Endodermal cell (in vitro differentiated cells): ENCODE measurements at regions not wholly inside any gene's neighbourhood (a gene's known extent, or its start where the extent isn't known, plus 50 kb on each side); places are given as distances from the start of the nearest gene placed in this dataset.

Source experiments
- DNase-seq: peaks from one replicate; pipeline ENCODE4 v3.0.0-alpha.2; 2017
- H3K27ac ChIP-seq: 2 replicates; pipeline ENCODE4 v1.5.1; 2013; ENCODE audit warnings: mild to moderate bottlenecking, low read depth, low read length, moderate library complexity
- H3K27me3 ChIP-seq: 2 replicates; pipeline ENCODE4 v1.6.1; 2013; ENCODE audit warnings: mild to moderate bottlenecking, low read length, moderate library complexity; ENCODE audit not compliant: insufficient read depth, control insufficient read depth, poor library complexity, severe bottlenecking
- H3K36me3 ChIP-seq: 2 replicates; pipeline ENCODE4 v1.7.0; 2013; ENCODE audit warnings: mild to moderate bottlenecking, low read length, moderate library complexity; ENCODE audit not compliant: control insufficient read depth, insufficient read depth
- H3K4me1 ChIP-seq: one replicate; pipeline ENCODE4 v1.7.0; 2013; ENCODE audit warnings: low read length; ENCODE audit not compliant: control insufficient read depth, insufficient read depth
- H3K4me3 ChIP-seq: 2 replicates; pipeline ENCODE4 v1.5.1; 2013; ENCODE audit warnings: mild to moderate bottlenecking, low read length, moderate library complexity
- H3K9ac ChIP-seq: 2 replicates; pipeline ENCODE4 v1.6.1; 2013; ENCODE audit warnings: mild to moderate bottlenecking, low read length, moderate library complexity; ENCODE audit not compliant: poor library complexity, severe bottlenecking; ENCODE audit errors: extremely low read depth
- H3K9me3 ChIP-seq: 2 replicates; pipeline ENCODE4 v1.6.1; 2013; ENCODE audit warnings: mild to moderate bottlenecking, low read length, moderate library complexity; ENCODE audit not compliant: control insufficient read depth
- H3K27ac Mint-ChIP-seq: 2 replicates; pipeline ENCODE4 v1.8.0; 2020; ENCODE audit warnings: mixed read lengths
- H3K27me3 Mint-ChIP-seq: 2 replicates; pipeline ENCODE4 v1.8.0; 2021; ENCODE audit warnings: mild to moderate bottlenecking, mixed read lengths; ENCODE audit not compliant: insufficient read depth
- H3K36me3 Mint-ChIP-seq: 2 replicates; pipeline ENCODE4 v1.8.0; 2020; ENCODE audit warnings: low read depth, mixed read lengths
- H3K4me1 Mint-ChIP-seq: 2 replicates; pipeline ENCODE4 v1.8.0; 2020; ENCODE audit warnings: mixed read lengths
- H3K4me3 Mint-ChIP-seq: 2 replicates; pipeline ENCODE4 v1.8.0; 2020; ENCODE audit warnings: mild to moderate bottlenecking, moderate library complexity, mixed read lengths
- H3K9me3 Mint-ChIP-seq: 2 replicates; pipeline ENCODE4 v1.8.0; 2020; ENCODE audit warnings: mild to moderate bottlenecking, mixed read lengths
- WGBS, 2 experiments: methylation state at CpG; one replicate each; pipeline versions ENCODE4 v1.1.5 to v1.1.7; 2013; ENCODE audit warnings: missing lambda C conversion rate in 2 of 2, mixed read lengths in 1 of 2; ENCODE audit not compliant: insufficient coverage in 1 of 2, insufficient read length in 1 of 2; 5-methylcytosine and 5-hydroxymethylcytosine counted together
- TF ChIP-seq, protein P1 (sequence below): fragments of 200-600 bp; sonication (generic); conservative IDR thresholded peaks from 2 replicates; pipeline ENCODE4 v1.5.0; 2021; ENCODE audit warnings: antibody characterized with exemption, mild to moderate bottlenecking

DNA sequence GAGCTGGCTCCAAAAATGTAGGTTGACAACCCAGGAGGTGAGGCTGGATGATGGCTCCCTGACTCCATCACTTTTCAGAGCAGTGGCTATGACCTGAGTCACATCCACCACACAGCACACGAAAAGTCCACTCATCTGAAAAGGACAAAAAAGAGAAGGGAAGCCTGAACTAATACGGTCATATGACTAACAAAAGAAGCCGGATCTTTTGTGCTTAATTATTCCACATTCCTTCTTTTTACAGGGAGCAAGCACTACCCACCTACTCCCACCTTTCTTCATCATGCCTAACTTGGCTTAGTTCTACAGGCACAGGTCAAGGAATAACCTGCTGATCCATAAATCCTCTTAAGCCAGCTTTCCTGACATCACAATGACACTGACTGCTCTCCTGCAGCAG, 601.3 kb upstream of the MIR17HG start:
- H3K27me3 ChIP-seq, result no peaks in the 10 kb centered on the region
- no peak for DNase-seq
- Mint-ChIP-seq H3K4me3 (no peak overlapping the region), H3K27me3 (peaks cover 11% of the 10 kb centered on the region), H3K36me3 (no peaks in the 10 kb centered on the region), H3K27ac (no peak overlapping the region), H3K9me3 (no peaks in the 10 kb centered on the region), H3K4me1 (peaks cover 4% of the 10 kb centered on the region)
- H3K36me3 ChIP-seq, result no peaks in the 10 kb centered on the region
- H3K4me3 ChIP-seq, result no peak overlapping the region
- no peaks in the 10 kb centered on the region for H3K4me1 ChIP-seq
- H3K9ac ChIP-seq, result no peak overlapping the region
- WGBS, 2 experiments, result 83 to 92% methylated on average over 2 to 3 of the region's 3 CpGs
- TF ChIP-seq, protein P1, sequence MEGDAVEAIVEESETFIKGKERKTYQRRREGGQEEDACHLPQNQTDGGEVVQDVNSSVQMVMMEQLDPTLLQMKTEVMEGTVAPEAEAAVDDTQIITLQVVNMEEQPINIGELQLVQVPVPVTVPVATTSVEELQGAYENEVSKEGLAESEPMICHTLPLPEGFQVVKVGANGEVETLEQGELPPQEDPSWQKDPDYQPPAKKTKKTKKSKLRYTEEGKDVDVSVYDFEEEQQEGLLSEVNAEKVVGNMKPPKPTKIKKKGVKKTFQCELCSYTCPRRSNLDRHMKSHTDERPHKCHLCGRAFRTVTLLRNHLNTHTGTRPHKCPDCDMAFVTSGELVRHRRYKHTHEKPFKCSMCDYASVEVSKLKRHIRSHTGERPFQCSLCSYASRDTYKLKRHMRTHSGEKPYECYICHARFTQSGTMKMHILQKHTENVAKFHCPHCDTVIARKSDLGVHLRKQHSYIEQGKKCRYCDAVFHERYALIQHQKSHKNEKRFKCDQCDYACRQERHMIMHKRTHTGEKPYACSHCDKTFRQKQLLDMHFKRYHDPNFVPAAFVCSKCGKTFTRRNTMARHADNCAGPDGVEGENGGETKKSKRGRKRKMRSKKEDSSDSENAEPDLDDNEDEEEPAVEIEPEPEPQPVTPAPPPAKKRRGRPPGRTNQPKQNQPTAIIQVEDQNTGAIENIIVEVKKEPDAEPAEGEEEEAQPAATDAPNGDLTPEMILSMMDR, result no peak
- no peak overlapping the region for H3K27ac ChIP-seq
- no peaks in the 10 kb centered on the region for H3K9me3 ChIP-seq

DNA sequence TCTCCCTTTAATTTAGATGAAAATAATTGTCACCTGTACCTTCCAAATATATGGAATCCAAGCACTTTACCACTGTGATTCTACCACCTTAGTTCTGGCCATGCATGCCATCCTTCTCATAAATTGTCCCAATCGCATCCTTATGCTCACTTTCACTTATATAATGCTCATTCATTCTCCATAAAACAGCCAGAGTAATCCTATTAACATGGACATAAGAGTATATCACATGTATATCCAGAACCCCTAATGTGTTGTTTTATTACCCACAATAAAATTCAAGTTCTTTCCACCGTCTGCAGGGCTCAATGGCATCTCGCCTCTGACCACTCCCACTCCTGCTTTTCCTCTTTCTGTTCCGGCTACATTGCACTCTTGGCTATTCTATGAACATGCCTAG, 597.5 kb upstream of the MIR17HG start:
- DNase-seq, result no peak
- TF ChIP-seq, protein P1, result no peak
- Mint-ChIP-seq H3K27me3 (peaks cover 13% of the 10 kb centered on the region), H3K36me3 (no peaks in the 10 kb centered on the region), H3K4me1 (peaks cover 10% of the 10 kb centered on the region), H3K27ac (no peak overlapping the region), H3K4me3 (no peak overlapping the region), H3K9me3 (no peaks in the 10 kb centered on the region)
- Histone ChIP-seq H3K9ac (no peak overlapping the region), H3K27ac (no peak overlapping the region), H3K4me1 (no peaks in the 10 kb centered on the region), H3K4me3 (no peak overlapping the region), H3K27me3 (no peaks in the 10 kb centered on the region), H3K9me3 (no peaks in the 10 kb centered on the region), H3K36me3 (no peaks in the 10 kb centered on the region)
- 91 to 94% methylated on average over 3 to 4 of the region's 4 CpGs for WGBS, 2 experiments

DNA sequence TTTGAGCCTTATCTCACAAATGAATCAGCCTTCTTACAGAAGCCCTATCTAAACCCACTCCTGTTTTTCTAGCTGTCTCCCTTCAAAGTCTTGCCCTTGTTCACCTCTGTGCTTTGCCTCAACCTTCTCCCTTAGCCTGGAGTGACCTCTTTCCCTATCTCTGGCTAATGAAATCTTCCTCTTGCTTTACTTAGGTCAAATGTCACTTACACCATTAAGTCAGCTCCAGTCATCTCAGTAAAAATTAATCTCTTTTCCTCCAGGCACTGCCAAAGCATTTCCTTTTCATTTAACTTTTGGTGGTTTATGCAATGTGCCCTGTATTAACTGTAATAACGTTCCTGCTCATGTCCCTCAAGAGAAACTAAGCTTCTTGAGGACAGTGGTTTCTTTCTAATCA, 596.5 kb upstream of the MIR17HG start:
- no peaks in the 10 kb centered on the region for H3K9me3 Mint-ChIP-seq
- no peak for DNase-seq
- H3K36me3 ChIP-seq, result no peaks in the 10 kb centered on the region
- H3K36me3 Mint-ChIP-seq, result no peaks in the 10 kb centered on the region
- H3K4me1 ChIP-seq, result no peaks in the 10 kb centered on the region
- H3K4me3 ChIP-seq, result no peak overlapping the region
- no peak overlapping the region for H3K27ac Mint-ChIP-seq
- WGBS, 2 experiments, result 85 to 100% methylated on average over 1 of the region's 1 CpG
- no peaks in the 10 kb centered on the region for H3K9me3 ChIP-seq
- H3K27ac ChIP-seq, result no peak overlapping the region
- peaks cover 13% of the 10 kb centered on the region for H3K27me3 Mint-ChIP-seq
- H3K4me1 Mint-ChIP-seq, result peaks cover 13% of the 10 kb centered on the region
- no peak overlapping the region for H3K9ac ChIP-seq
- no peaks in the 10 kb centered on the region for H3K27me3 ChIP-seq
- no peak overlapping the region for H3K4me3 Mint-ChIP-seq
- TF ChIP-seq, protein P1, result no peak
